ENCODE measurements at regions not wholly inside any gene's neighbourhood (a gene's known extent, or its start where the extent isn't known, plus 50 kb on each side); places are given as distances from the start of the nearest gene placed in this dataset.

- no peak for ATAC-seq
- POLR2A ChIA-PET: no interaction called here
These were observed 102.5 kb downstream of the LUZP4 start for GRCh38 chrX:115392031-115392430.

GRCh38 chrX:115392871-115393270 is 103.4 kb downstream of the LUZP4 start:
- Mint-ChIP-seq H3K9me3 (no peaks in the 10 kb centered on the region), H3K4me1 (no peaks in the 10 kb centered on the region), H3K4me3 (no peak overlapping the region), H3K36me3 (no peaks in the 10 kb centered on the region), H3K27me3 (ENCODE audit: low read depth) (no peaks in the 10 kb centered on the region; the same call in none of the 2 replicates), H3K27ac (no peak overlapping the region)
- ChIA-PET CTCF (no interaction called here), POLR2A (no interaction called here)
- ATAC-seq (no peak), DNase-seq (ENCODE audit: low spot score) (no peak)
- no peak for TF ChIP-seq ZNF423 (CRISPR knock-in tag; IDR thresholded peaks at IDR 0.05)
- no peak for TF ChIP-seq ATF1 (CRISPR knock-in tag; IDR thresholded peaks at IDR 0.05)
- no peak for TF ChIP-seq ZNF396 (CRISPR knock-in tag; IDR thresholded peaks at IDR 0.05; ENCODE audit: borderline replicate concordance)
- no peak for TF ChIP-seq RELA (CRISPR knock-in tag; IDR thresholded peaks at IDR 0.05; ENCODE audit: borderline replicate concordance)
- no peak for TF ChIP-seq SMAD3 (CRISPR knock-in tag; IDR thresholded peaks at IDR 0.05; ENCODE audit: borderline replicate concordance)
- TF ChIP-seq TP53 (CRISPR knock-in tag; IDR thresholded peaks at IDR 0.05): no peak
- no peak for TF ChIP-seq AR (CRISPR knock-in tag; IDR thresholded peaks at IDR 0.05)
- TF ChIP-seq NR1H2 (CRISPR knock-in tag; IDR thresholded peaks at IDR 0.05): no peak
- no peak for TF ChIP-seq KAT7 (CRISPR knock-in tag; IDR thresholded peaks at IDR 0.05; ENCODE audit: borderline replicate concordance)

More at GRCh38 chrX:115392031-115392430, 102.5 kb downstream of the LUZP4 start:
- Mint-ChIP-seq H3K36me3 (no peaks in the 10 kb centered on the region), H3K4me1 (no peaks in the 10 kb centered on the region), H3K9me3 (no peaks in the 10 kb centered on the region), H3K27ac (no peak overlapping the region), H3K27me3 (ENCODE audit: low read depth) (no peaks in the 10 kb centered on the region; the same call in none of the 2 replicates), H3K4me3 (no peak overlapping the region)
- DNase-seq (ENCODE audit: low spot score): no peak
- CTCF ChIA-PET: no interaction called here
- TF ChIP-seq ZNF121 (CRISPR knock-in tag; IDR thresholded peaks at IDR 0.05) (no peak), NFE2L1 (CRISPR knock-in tag; IDR thresholded peaks at IDR 0.05) (no peak), ERG (CRISPR knock-in tag; IDR thresholded peaks at IDR 0.05) (no peak), OVOL2 (CRISPR knock-in tag; IDR thresholded peaks at IDR 0.05; ENCODE audit: borderline replicate concordance) (no peak), PRDM15 (CRISPR knock-in tag; IDR thresholded peaks at IDR 0.05) (no peak), NFATC4 (CRISPR knock-in tag; IDR thresholded peaks at IDR 0.05) (no peak), KAT7 (CRISPR knock-in tag; IDR thresholded peaks at IDR 0.05; ENCODE audit: borderline replicate concordance) (no peak), E2F4 (CRISPR knock-in tag; IDR thresholded peaks at IDR 0.05; ENCODE audit: borderline replicate concordance, low read depth) (no peak), CTCF (IDR thresholded peaks at IDR 0.05) (no peak), GRHL2 (CRISPR knock-in tag; IDR thresholded peaks at IDR 0.05; ENCODE audit: insufficient replicate concordance, severe bottlenecking) (no peak)

Data from WTC11 (cell line).